PC-3 (cell line): ENCODE measurements at regions not wholly inside any gene's neighbourhood (a gene's known extent, or its start where the extent isn't known, plus 50 kb on each side); places are given as distances from the start of the nearest gene placed in this dataset.

ENCODE experiments used
- ATAC-seq: fragments of 200-7000 bp; cut with Tn5 transposase; 2 replicates; pipeline ENCODE4 v1.9.1; 2020; ENCODE audit warnings: mild to moderate bottlenecking, moderate library complexity
- BruUV-seq: library from RNA; stranded (reverse); fragments of 400-500 nt; replicated peaks from 2 replicates; lab custom pipeline; 2021; lab: Mats Ljungman, UMichigan
- CTCF ChIA-PET: fragments of 300-600 bp; sonication (Branson Sonifier 250); formaldehyde crosslinking; loops from one replicate; lab custom pipeline; 2022; ENCODE audit warnings: antibody characterized with exemption; lab: Charles Lee
- POLR2A ChIA-PET: fragments of 300-600 bp; sonication (Branson Sonifier 250); formaldehyde crosslinking; loops from one replicate; lab custom pipeline; 2022; ENCODE audit warnings: antibody characterized with exemption; ENCODE audit not compliant: unreplicated experiment; lab: Charles Lee
- DNase-seq: peaks from one replicate; pipeline ENCODE4 v3.0.0-alpha.2; 2015
- H2AFZ ChIP-seq: fragments of 300-600 bp; sonication (generic); 2 replicates; pipeline ENCODE4 v1.6.0; 2016; ENCODE audit warnings: antibody characterized with exemption, low read length
- H3F3A ChIP-seq: fragments of 300-600 bp; sonication (generic); one replicate; pipeline ENCODE4 v1.6.0; 2017; ENCODE audit warnings: antibody characterized with exemption, low read length, control low read depth, mild to moderate bottlenecking; ENCODE audit not compliant: unreplicated experiment
- H3K27ac ChIP-seq: fragments of 300-600 bp; sonication (generic); 2 replicates; pipeline ENCODE4 v1.5.1; 2016; ENCODE audit warnings: mild to moderate bottlenecking, low read length
- H3K27me3 ChIP-seq: fragments of 300-600 bp; sonication (generic); 2 replicates; pipeline ENCODE4 v1.6.1; 2016; ENCODE audit warnings: low read length, mixed read lengths
- H3K36me3 ChIP-seq: fragments of 300-600 bp; sonication (generic); 2 replicates; pipeline ENCODE4 v1.6.1; 2016; ENCODE audit warnings: low read depth, mixed run types, low read length, mixed read lengths
- H3K4me1 ChIP-seq: fragments of 300-600 bp; sonication (generic); 2 replicates; pipeline ENCODE4 v1.5.1; 2016; ENCODE audit warnings: low read length; ENCODE audit not compliant: insufficient read depth
- H3K4me2 ChIP-seq: fragments of 300-600 bp; sonication (generic); 2 replicates; pipeline ENCODE4 v1.6.0; 2016; ENCODE audit warnings: low read length
- H3K4me3 ChIP-seq: fragments of 300-600 bp; sonication (generic); 2 replicates; pipeline ENCODE4 v1.5.1; 2016; ENCODE audit warnings: mild to moderate bottlenecking, low read length, mixed read lengths
- H3K79me2 ChIP-seq: fragments of 300-600 bp; sonication (generic); 2 replicates; pipeline ENCODE4 v1.6.1; 2017; ENCODE audit warnings: low read length, mixed read lengths
- H3K9ac ChIP-seq: fragments of 300-600 bp; sonication (generic); 2 replicates; pipeline ENCODE4 v1.6.0; 2016; ENCODE audit warnings: mild to moderate bottlenecking, low read length
- H3K9me2 ChIP-seq: fragments of 300-600 bp; sonication (generic); replicated peaks from 2 replicates; pipeline ENCODE4 v1.6.1; 2016; ENCODE audit warnings: mixed run types, low read length, mixed read lengths
- H3K9me3 ChIP-seq: fragments of 300-600 bp; sonication (generic); 2 replicates; pipeline ENCODE4 v1.6.1; 2016; ENCODE audit warnings: low read length, mixed read lengths
- H4K20me1 ChIP-seq: fragments of 300-600 bp; sonication (generic); 2 replicates; pipeline ENCODE4 v1.6.1; 2016; ENCODE audit warnings: low read length, mixed read lengths
- EZH2 ChIP-seq: fragments of 300-600 bp; sonication (generic); IDR thresholded peaks from one replicate; pipeline ENCODE4 v1.6.1; 2017; ENCODE audit warnings: antibody characterized with exemption, mild to moderate bottlenecking, low read length; ENCODE audit not compliant: unreplicated experiment
- EZH2phosphoT487 ChIP-seq: fragments of 300-600 bp; sonication (generic); IDR thresholded peaks from 2 replicates; pipeline ENCODE4 v1.6.1; 2018; ENCODE audit warnings: mild to moderate bottlenecking, antibody characterized with exemption, low read length, borderline replicate concordance
- intact Hi-C: fragments of 100-400 bp; cut with micrococcal nuclease; formaldehyde crosslinking; loops from 2 replicates; pipeline ENCODE4 v1.9.0; 2023
- TF ChIP-seq, protein P1 (sequence below): fragments of 300-600 bp; sonication (generic); conservative IDR thresholded peaks from 2 replicates; pipeline ENCODE4 v1.5.1; 2017; ENCODE audit warnings: antibody characterized with exemption, low read depth, mild to moderate bottlenecking, low read length

DNA sequence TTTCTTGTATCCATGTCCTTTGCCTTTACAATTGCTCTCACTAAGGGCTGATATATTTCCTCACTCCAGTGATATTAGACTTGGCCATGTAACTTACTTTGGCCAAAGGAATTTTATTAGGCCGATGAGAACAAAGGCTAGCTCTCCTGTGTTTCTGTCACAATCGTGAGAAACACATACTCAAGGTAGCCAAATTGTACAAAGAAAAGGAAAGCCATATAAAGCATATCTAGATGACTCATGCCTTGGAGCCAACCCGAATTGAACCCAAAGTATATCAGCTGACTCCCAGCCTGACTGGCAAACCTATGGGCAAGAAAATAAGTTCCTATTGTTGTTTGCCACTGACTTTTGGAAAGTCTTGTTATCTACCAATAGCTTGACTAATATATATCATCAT lies 371.7 kb upstream of the LRRC7 start:
- Histone ChIP-seq H2AFZ (no peak overlapping the region), H3K9me2 (no peaks in the 10 kb centered on the region), H3K4me1 (no peaks in the 10 kb centered on the region), H3K27me3 (no peaks in the 10 kb centered on the region), H3K27ac (no peak overlapping the region), H3F3A (no peaks in the 10 kb centered on the region), H3K79me2 (no peaks in the 10 kb centered on the region), H4K20me1 (no peaks in the 10 kb centered on the region), H3K4me2 (no peak overlapping the region), H3K9me3 (no peaks in the 10 kb centered on the region), H3K4me3 (no peak overlapping the region), H3K9ac (no peak overlapping the region), H3K36me3 (no peaks in the 10 kb centered on the region)
- POLR2A ChIA-PET: no interaction called here
- TF ChIP-seq, protein P1, sequence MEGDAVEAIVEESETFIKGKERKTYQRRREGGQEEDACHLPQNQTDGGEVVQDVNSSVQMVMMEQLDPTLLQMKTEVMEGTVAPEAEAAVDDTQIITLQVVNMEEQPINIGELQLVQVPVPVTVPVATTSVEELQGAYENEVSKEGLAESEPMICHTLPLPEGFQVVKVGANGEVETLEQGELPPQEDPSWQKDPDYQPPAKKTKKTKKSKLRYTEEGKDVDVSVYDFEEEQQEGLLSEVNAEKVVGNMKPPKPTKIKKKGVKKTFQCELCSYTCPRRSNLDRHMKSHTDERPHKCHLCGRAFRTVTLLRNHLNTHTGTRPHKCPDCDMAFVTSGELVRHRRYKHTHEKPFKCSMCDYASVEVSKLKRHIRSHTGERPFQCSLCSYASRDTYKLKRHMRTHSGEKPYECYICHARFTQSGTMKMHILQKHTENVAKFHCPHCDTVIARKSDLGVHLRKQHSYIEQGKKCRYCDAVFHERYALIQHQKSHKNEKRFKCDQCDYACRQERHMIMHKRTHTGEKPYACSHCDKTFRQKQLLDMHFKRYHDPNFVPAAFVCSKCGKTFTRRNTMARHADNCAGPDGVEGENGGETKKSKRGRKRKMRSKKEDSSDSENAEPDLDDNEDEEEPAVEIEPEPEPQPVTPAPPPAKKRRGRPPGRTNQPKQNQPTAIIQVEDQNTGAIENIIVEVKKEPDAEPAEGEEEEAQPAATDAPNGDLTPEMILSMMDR: no peak
- TF ChIP-seq EZH2phosphoT487 (no peak), EZH2 (no peak)
- BruUV-seq: no TSS peak
- CTCF ChIA-PET: no interaction called here
- ATAC-seq (no peak), DNase-seq (no peak)
- intact Hi-C loops: no loop called here

- TF ChIP-seq EZH2 (no peak), EZH2phosphoT487 (no peak)
- TF ChIP-seq, protein P1: no peak
- no peak overlapping the region for H3K4me2 ChIP-seq
- POLR2A ChIA-PET: no interaction called here
- H3K27ac ChIP-seq: no peak overlapping the region
- H3F3A ChIP-seq: no peaks in the 10 kb centered on the region
- no peaks in the 10 kb centered on the region for H3K27me3 ChIP-seq
- H2AFZ ChIP-seq: no peak overlapping the region
- DNase-seq: no peak
- CTCF ChIA-PET: no interaction called here
- no peak for ATAC-seq
- H3K79me2 ChIP-seq: no peaks in the 10 kb centered on the region
- no peaks in the 10 kb centered on the region for H4K20me1 ChIP-seq
- no peak overlapping the region for H3K9ac ChIP-seq
- BruUV-seq: no TSS peak
- no peaks in the 10 kb centered on the region for H3K9me2 ChIP-seq
- no peaks in the 10 kb centered on the region for H3K36me3 ChIP-seq
- intact Hi-C loops: no loop called here
- no peaks in the 10 kb centered on the region for H3K4me1 ChIP-seq
- no peaks in the 10 kb centered on the region for H3K9me3 ChIP-seq
- no peak overlapping the region for H3K4me3 ChIP-seq
These were observed 369.9 kb upstream of the LRRC7 start for GRCh38 chr1:69197816-69198215.

- Histone ChIP-seq H3K9ac (no peak overlapping the region), H3K27me3 (no peaks in the 10 kb centered on the region), H3K4me1 (no peaks in the 10 kb centered on the region), H3K36me3 (no peaks in the 10 kb centered on the region), H3K9me3 (no peaks in the 10 kb centered on the region), H3K9me2 (no peaks in the 10 kb centered on the region), H3K4me2 (no peak overlapping the region), H3K79me2 (no peaks in the 10 kb centered on the region), H4K20me1 (no peaks in the 10 kb centered on the region), H3F3A (no peaks in the 10 kb centered on the region), H3K27ac (no peak overlapping the region), H2AFZ (no peak overlapping the region), H3K4me3 (no peak overlapping the region)
- no peak for ATAC-seq
- CTCF ChIA-PET: no interaction called here
- intact Hi-C loops: no loop called here
- TF ChIP-seq EZH2phosphoT487 (no peak), EZH2 (no peak)
- BruUV-seq: no TSS peak
- no peak for DNase-seq
- POLR2A ChIA-PET: no interaction called here
These were observed 366.0 kb upstream of the LRRC7 start for GRCh38 chr1:69201716-69202115.
